GM12873 (cell line): ENCODE measurements at regions not wholly inside any gene's neighbourhood (a gene's known extent, or its start where the extent isn't known, plus 50 kb on each side); places are given as distances from the start of the nearest gene placed in this dataset.

Experiments used
- TF ChIP-seq, protein P1 (sequence below): IDR thresholded peaks from 2 replicates; pipeline ENCODE4 v1.5.1; 2012; ENCODE audit warnings: low read depth, mild to moderate bottlenecking, moderate library complexity, low read length, control low read depth; ENCODE audit not compliant: insufficient read depth; ENCODE audit errors: missing control alignments

DNA sequence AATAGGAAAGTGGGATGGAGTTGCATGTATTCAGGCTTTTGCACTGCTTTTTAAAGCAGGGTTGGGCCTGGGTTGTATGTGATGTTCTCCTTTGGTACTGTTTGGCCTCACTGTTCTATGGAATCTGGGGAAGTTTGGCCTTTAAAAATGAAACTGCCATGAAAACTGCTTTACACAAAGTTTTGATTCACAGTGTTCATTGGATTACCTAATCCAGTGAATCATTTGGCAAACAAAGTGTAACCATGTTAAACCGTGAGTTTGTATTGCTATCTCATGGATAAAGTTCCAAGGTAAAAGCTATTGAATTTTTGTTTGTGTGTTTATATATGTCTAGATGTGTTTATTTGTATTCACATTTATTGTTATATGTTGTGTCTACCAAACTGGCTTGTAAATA is 1658.6 kb downstream of the OLFM4 start:
- TF ChIP-seq, protein P1, sequence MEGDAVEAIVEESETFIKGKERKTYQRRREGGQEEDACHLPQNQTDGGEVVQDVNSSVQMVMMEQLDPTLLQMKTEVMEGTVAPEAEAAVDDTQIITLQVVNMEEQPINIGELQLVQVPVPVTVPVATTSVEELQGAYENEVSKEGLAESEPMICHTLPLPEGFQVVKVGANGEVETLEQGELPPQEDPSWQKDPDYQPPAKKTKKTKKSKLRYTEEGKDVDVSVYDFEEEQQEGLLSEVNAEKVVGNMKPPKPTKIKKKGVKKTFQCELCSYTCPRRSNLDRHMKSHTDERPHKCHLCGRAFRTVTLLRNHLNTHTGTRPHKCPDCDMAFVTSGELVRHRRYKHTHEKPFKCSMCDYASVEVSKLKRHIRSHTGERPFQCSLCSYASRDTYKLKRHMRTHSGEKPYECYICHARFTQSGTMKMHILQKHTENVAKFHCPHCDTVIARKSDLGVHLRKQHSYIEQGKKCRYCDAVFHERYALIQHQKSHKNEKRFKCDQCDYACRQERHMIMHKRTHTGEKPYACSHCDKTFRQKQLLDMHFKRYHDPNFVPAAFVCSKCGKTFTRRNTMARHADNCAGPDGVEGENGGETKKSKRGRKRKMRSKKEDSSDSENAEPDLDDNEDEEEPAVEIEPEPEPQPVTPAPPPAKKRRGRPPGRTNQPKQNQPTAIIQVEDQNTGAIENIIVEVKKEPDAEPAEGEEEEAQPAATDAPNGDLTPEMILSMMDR = no peak

DNA sequence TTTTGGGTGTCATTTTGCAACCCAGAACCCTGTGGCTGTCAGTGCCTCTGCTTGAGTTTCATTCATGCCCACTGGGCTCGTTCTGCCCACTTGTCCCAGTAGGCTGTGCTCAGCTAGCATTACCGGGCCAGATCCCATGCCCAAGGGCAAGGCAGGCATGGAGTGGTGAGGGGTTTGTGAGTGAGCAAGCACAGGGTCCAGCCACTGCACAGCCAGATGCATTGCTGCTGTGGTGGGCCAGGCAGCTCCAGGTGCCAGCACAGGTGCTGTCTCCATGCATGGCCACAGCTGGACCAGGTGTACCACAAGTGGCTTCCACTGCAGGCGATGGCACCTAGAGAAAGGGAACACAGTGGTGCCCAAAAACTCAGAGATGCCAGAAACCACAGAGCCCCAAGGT is 1671.2 kb downstream of the OLFM4 start:
- TF ChIP-seq, protein P1 = no peak

DNA sequence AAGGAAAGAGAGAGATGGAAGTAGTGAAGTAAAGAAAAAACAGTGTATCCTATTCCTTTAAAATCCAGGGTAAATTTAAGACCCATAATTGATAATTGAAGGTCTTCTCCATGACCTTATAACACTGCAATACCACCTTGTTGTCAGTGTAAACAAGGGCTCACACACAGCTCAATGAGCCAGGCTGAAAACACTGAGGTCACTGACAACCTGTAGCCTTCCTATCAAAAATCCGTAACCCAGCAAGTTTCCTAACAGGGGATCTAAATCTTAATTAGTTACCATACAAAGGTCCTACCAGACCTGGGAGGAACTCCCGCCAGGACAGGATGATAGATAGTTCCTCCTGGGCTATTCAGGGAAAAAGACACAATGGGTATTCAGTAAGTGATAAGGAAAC is 1677.1 kb downstream of the OLFM4 start:
- TF ChIP-seq, protein P1 = no peak

DNA sequence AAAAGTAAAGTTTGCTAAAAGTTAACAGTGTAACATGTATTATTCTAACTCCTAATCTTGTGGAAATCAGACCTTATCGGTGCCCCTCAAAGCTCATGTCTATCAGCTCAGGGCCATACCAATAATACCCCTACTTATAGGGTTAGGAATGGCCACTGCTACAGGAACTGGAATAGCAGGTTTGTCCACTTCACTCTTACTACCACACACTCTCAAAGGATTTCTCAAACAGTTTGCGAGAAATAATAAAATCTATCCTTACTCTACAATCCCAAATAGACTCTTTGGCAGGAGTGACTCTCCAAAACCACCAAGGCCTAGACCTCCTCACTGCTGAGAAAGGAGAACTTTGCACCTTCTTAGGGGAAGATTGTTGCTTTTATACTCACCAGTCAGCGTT is 1677.7 kb downstream of the OLFM4 start:
- TF ChIP-seq, protein P1 = no peak

DNA sequence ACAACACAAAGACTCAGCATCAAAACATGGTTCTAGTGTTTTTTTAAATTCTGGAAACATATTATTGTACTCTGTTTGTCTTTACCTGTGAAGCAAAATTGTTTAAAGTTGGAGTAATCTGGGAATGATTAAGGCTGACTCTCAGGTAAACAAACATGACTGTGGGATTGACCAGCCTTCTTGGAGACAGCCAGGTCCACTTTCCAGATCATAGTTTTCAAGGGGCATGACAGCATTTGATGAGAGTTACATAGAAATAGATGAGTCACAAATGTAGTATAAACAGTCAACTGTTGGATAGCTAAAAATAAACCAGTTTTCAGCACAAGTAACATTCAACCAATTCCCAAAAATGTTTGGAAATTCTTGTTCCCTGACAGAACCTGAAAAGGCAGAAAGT is 1680.9 kb downstream of the OLFM4 start:
- TF ChIP-seq, protein P1 = no peak

DNA sequence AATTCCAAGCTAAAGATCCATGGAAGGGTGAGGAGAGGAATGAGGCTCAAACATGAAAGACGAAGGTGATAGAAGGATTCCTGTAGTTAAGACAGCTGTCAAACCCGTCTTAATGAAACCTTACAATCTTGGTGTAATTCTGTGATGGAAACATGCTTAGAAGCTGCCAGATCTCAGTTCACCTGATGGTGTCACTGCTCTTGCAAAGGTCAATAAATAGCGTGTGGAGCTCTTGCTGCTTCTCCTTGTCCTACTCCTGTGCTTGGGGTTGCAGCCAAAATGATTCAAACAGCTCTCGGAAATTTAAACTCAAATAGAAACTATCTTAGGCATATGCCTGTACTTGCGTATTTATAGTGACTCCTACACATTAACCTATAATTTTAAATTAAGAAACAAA is 1705.0 kb downstream of the OLFM4 start:
- TF ChIP-seq, protein P1 = no peak

DNA sequence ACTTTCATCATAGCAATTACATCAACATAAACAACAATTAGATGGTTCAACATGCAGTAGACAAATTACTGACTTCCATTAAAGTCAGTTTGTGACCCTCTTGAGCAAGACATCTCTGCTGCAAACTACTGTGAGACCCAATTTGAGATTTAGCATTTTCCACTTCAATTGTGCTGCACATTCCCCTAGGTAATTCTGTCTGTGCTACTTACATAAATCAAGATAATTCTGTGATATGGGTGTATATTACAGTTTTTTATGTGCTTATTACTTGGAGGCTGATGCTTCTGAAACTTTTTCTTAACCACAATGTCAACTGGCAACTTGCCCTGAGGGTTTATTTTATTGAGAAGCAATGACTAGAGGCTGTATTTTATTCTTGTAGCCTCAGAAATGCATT is 1714.4 kb downstream of the OLFM4 start:
- TF ChIP-seq, protein P1 = no peak
